ENCODE measurements at regions not wholly inside any gene's neighbourhood (a gene's known extent, or its start where the extent isn't known, plus 50 kb on each side); places are given as distances from the start of the nearest gene placed in this dataset.

- DNase-seq (ENCODE audit: low read depth): no peak
- TF ChIP-seq CTCF (conservative IDR thresholded peaks at IDR 0.05; ENCODE audit: low read depth, low read length): no peak
- no peak overlapping the region for H3K4me3 ChIP-seq (ENCODE audit: low read depth, low read length)
These were observed 183.1 kb downstream of the NMUR2 start for GRCh38 chr5:152221721-152222629.

GRCh38 chr5:152218694-152219093 lies 186.4 kb downstream of the NMUR2 start:
- no peak for DNase-seq (ENCODE audit: low read depth)
- no peak for TF ChIP-seq CTCF (conservative IDR thresholded peaks at IDR 0.05; ENCODE audit: low read depth, low read length)
- H3K4me3 ChIP-seq (ENCODE audit: low read depth, low read length): no peak overlapping the region

- TF ChIP-seq CTCF (conservative IDR thresholded peaks at IDR 0.05; ENCODE audit: low read depth, low read length): no peak
- no peak overlapping the region for H3K4me3 ChIP-seq (ENCODE audit: low read depth, low read length)
- no peak for DNase-seq (ENCODE audit: low read depth)
These were observed 199.3 kb downstream of the NMUR2 start for GRCh38 chr5:152205804-152206203.

- no peak for DNase-seq (ENCODE audit: low read depth)
- no peak overlapping the region for H3K4me3 ChIP-seq (ENCODE audit: low read depth, low read length)
- no peak for TF ChIP-seq CTCF (conservative IDR thresholded peaks at IDR 0.05; ENCODE audit: low read depth, low read length)
These were observed 202.8 kb downstream of the NMUR2 start for GRCh38 chr5:152202321-152202720.

GRCh38 chr5:152193391-152194107 lies 211.5 kb downstream of the NMUR2 start:
- DNase-seq (ENCODE audit: low read depth): no peak
- H3K4me3 ChIP-seq (ENCODE audit: low read depth, low read length): no peak overlapping the region
- no peak for TF ChIP-seq CTCF (conservative IDR thresholded peaks at IDR 0.05; ENCODE audit: low read depth, low read length)

GRCh38 chr5:152188251-152188650 lies 216.8 kb downstream of the NMUR2 start:
- no peak for DNase-seq (ENCODE audit: low read depth)
- TF ChIP-seq CTCF (conservative IDR thresholded peaks at IDR 0.05; ENCODE audit: low read depth, low read length): no peak

More at GRCh38 chr5:152188251-152188650, 216.8 kb downstream of the NMUR2 start:
- no peak overlapping the region for H3K4me3 ChIP-seq (ENCODE audit: low read depth, low read length)

Data from choroid plexus epithelial cell (primary cell).